ENCODE measurements at regions not wholly inside any gene's neighbourhood (a gene's known extent, or its start where the extent isn't known, plus 50 kb on each side); places are given as distances from the start of the nearest gene placed in this dataset.
"Not testable (repeated sequence)": the region's sequence is repeated elsewhere in the genome, so short reads cannot be mapped to it uniquely, and the experiment has no call there.

DNA sequence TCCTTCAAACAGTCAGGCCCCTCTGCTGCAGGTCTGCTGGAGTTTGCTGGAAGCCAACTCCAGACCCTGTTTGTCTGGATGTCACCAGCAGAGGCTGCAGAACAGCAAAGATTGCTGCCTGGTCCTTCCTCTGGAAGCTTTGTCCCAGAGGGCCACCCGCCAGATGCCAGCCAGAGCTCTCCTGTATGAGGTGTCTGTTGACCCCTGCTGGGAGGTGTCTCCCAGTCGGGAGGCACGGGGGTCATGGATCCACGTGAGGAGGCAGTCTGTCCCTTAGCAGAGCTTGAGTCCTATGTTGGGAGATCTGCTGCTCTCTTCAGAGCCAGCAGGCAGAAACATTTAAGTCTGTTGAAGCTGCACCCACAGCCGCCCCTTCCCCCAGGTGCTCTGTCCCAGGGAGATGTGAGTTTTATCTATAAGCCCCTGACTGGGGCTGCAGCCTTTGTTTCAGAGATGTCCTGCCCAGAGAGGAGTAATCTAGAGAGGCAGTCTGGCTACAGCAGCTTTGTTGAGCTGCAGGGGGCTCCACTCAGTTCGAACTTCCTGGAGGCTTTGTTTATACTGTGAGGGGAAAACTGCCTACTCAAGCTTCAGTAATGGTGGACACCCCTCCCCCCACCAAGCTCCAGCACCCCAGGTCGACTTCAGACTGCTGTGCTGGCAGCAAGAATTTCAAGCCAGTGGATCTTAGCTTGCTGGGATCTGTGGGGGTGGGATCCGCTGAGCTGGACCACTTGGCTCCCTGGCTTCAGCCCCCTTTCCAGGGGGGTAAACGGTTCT lies 72.1 kb downstream of the OGFRL1 start:
- not testable (repeated sequence) for FAIRE-seq

DNA sequence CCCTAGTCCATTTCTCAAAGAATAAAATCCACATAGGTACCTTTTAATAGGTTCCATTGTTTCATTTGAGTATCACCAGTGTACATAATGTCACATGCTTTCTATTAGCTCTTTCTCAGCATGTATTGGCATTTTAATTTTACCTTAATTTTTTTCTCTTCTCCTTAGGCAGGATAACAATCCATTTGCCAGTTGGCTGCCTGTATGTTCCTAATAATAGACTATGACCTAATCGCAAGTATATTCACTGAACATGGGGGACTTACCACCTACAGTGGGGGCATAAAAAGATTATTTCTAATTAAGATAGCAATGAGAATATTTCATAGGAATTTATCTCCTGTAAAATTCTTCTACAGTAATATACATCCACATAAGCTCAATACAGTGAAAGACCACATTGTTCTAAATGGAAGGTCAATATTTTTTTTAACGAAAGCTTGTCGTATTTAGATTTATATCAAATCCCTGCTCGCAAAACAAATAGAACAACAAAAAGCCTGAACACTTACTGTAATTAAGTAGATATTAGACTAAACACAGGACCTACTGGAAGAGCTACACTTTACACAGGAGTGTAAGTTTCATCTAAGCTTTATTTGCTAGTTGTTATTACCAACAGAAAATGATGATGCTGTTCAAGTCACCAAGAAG lies 76.4 kb downstream of the OGFRL1 start:
- FAIRE-seq, result no peak

GRCh38 chr6:71367756-71368155 lies 79.1 kb downstream of the OGFRL1 start:
- FAIRE-seq, result no peak

DNA sequence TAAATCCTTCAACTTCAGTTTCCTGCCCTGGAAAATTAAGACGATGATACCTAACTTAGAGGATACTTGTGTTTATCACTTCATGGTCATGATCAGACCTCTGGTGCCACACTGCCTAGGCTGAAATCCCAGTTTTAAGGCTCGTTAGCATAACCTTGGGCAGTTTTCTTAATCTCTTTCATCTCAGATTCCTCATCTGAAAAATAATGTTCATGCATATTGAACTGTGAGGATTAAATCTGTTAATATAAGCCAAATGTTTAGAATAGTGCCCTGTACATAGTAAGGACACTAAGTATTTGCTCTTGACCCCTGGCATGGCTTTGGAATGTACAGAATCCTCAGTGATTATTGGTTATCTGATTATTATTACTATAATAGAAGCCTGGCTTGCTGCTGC lies 79.7 kb downstream of the OGFRL1 start:
- FAIRE-seq, result no peak

DNA sequence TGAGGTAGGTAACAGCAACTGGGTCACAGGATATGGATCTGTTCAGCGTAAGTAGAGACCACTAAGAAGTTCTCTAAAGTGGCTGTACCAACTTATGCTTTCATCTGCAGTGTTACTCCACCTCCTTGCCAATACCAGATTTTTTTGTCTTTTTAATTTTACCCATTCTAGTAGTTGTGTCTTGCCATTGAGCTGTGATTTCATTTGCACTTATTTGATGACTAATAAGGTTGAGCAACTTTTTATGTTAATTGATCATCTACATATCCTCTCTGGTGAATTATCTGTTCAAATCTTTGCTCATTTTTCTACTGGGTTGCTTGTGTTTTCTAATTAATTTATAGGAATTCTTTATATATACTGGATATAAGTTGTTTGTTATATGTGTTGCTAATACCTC lies 82.9 kb downstream of the OGFRL1 start:
- FAIRE-seq, result no peak

DNA sequence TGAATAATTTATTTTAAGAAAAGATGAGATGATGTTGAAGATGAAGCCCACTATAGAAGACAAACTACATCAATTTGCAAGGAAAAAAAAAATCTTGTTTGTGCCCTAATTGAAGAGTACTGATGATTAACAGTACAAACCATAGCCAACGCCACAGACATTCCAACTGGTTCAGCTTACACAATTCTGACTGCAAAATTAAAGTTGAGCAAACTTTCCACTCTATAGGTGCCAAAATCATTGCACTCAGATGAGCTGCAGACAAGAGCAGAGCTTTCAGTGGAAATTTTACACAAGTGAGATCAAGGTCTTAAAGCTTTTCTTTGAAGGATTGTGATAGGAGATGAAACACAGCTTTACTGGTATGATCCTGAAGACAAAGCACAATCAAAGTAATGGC lies 85.3 kb downstream of the OGFRL1 start:
- no peak for FAIRE-seq

GRCh38 chr6:71375676-71376075 lies 87.1 kb downstream of the OGFRL1 start:
- no peak for FAIRE-seq

GRCh38 chr6:71376830-71377229 lies 88.2 kb downstream of the OGFRL1 start:
- no peak for FAIRE-seq

GRCh38 chr6:71383476-71383875 lies 94.9 kb downstream of the OGFRL1 start:
- no peak for FAIRE-seq

- peak; percentile 89 for FAIRE-seq
Measured at GRCh38 chr6:71383901-71384489, 95.4 kb downstream of the OGFRL1 start.

GRCh38 chr6:71385111-71385822 lies 96.7 kb downstream of the OGFRL1 start:
- no peak for FAIRE-seq

DNA sequence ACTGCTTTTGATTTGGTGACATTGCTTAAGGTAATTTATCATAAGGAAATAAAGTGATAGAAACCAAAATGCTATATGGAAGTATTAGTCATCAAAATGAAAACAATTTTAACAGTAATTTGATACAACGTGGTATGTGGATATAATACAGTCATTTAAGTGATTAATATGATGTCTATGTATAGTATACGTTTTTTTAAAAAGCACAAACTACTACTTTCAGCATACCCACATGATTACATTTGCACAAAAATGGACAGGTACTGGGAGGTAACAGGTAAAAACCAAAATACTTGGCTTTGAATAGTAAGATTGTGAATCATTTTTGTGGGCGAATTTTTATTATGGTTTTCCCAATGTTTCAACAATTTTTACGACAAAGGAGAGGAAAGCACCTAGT lies 97.6 kb downstream of the OGFRL1 start:
- no peak for FAIRE-seq

DNA sequence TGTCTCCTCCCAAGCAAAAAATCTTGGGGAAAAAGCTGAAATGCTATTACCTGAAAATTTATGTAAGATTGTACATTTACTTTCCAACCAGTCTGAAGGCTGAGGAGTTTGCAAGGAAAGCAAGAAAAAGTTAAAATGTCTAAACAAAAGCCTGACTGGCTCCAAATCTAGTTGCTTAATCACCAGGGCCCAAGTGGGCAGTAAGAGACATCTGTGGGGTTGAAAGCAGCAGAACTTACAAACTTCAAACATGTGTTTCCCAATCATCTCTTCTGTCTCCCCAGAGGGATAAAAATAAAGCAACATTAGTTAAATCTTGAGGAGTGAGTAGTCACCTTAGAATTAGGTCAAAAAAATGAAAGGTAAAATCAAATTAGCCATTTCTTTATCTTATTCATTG lies 98.6 kb downstream of the OGFRL1 start:
- FAIRE-seq, result no peak

GRCh38 chr6:71388068-71388744 lies 99.6 kb downstream of the OGFRL1 start:
- no peak for FAIRE-seq

GRCh38 chr6:71388856-71389527 lies 100.4 kb downstream of the OGFRL1 start:
- FAIRE-seq, result no peak

GRCh38 chr6:71391126-71391525 lies 102.5 kb downstream of the OGFRL1 start:
- FAIRE-seq, result no peak

GRCh38 chr6:71392276-71392675 lies 103.7 kb downstream of the OGFRL1 start:
- FAIRE-seq, result no peak

DNA sequence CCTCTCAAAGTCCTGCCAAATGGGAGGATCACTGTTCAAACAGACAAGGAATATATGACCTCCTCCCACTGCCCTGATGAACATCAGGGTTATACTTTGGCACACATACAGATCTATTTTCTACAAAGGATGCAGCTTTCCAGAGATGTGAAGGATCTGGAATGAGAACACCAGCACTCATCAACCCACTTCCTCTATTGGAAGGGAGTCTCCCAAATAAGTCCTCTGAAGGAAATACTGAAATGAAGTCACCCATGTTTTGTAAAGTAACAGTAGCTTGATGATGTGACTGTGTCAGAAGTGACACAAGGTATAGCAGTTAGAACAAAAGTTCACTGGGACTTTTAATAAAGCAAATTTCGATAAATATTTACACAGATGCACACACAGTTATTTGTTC lies 104.9 kb downstream of the OGFRL1 start:
- FAIRE-seq, result no peak

DNA sequence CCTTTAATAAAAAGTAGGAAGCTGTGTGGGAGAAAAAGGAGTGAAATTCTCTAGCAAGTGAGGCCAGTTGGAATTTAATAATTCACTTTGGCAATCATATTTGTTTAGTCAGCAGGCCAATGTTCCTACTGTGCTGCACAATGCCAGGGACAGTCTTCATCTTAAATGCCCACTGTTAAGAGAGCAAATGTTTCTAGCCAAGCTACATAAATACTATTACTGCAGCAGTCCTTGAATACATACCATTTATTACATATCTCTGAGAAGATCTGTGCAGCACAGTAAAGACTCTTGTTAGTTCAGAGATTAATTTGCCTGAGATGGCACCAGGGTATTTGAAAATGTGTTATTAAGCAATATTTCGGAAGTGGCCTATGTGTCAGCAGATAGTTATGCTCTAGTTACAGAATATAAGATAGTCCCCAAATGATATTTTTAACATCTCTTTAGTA lies 105.4 kb downstream of the OGFRL1 start:
- FAIRE-seq, result no peak

- FAIRE-seq, result no peak
Measured at GRCh38 chr6:71394926-71395325, 106.3 kb downstream of the OGFRL1 start.

- FAIRE-seq, result no peak
Measured at GRCh38 chr6:71395731-71396409, 107.3 kb downstream of the OGFRL1 start.

DNA sequence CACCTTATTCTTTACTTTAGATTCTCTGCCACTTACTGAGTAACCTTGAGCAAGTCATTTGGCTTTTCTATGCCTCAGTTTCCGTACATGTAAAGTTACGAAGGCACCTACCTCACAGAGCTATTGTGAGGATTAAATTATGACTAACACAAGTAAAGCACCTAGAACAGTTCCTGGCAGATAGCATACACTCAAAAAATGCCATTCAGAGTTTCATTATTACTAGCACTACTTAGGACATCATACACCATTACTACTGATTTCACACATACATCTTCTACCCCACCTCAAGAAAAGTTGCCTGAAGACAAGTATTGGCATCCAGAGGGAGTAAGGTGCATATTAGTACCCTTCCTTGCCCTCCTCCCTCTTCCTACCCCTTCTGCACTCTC lies 107.8 kb downstream of the OGFRL1 start:
- FAIRE-seq, result no peak

All from TTC549 (cell line).